Vagina (tissue), 2 donors: ENCODE measurements at regions not wholly inside any gene's neighbourhood (a gene's known extent, or its start where the extent isn't known, plus 50 kb on each side); places are given as distances from the start of the nearest gene placed in this dataset.

ENCODE experiments used
- DNase-seq, 2 donors: peaks; one replicate each; pipeline ENCODE4 v3.0.0-alpha.2; 2017; ENCODE audit errors: extremely low spot score in 2 of 2
- H3K27ac ChIP-seq: fragments of 200-600 bp; sonication (generic); one replicate; pipeline ENCODE4 v1.5.1; 2019
- H3K27me3 ChIP-seq: fragments of 200-600 bp; sonication (generic); one replicate; pipeline ENCODE4 v1.5.1; 2019
- H3K36me3 ChIP-seq, 2 donors: fragments of 200-600 bp; sonication (generic); one replicate each; pipeline ENCODE4 v1.5.1; 2017 to 2019
- H3K4me1 ChIP-seq: fragments of 200-600 bp; sonication (generic); one replicate; pipeline ENCODE4 v1.5.1; 2019
- H3K4me3 ChIP-seq, 2 donors: fragments of 200-600 bp; sonication (generic); 1 replicate in 1 of 2; 2 replicates in 1 of 2; pipeline ENCODE4 v1.5.1; 2016 to 2019
- H3K9me3 ChIP-seq: fragments of 200-600 bp; sonication (generic); one replicate; pipeline ENCODE4 v1.5.1; 2019
- CTCF ChIP-seq, 3 experiments: fragments of 450-650 bp in 2 of 3; fragments of 200-600 bp in 1 of 3; sonication (generic) in 1 of 3; IDR thresholded peaks; one replicate each; pipeline ENCODE4 v1.5.1; 2017 to 2019; ENCODE audit warnings: antibody characterized with exemption in 3 of 3, mild to moderate bottlenecking in 2 of 3, moderate library complexity in 2 of 3
- POLR2A ChIP-seq, 2 donors: fragments of 450-650 bp; IDR thresholded peaks; one replicate each; pipeline ENCODE4 v1.6.1; 2017; ENCODE audit warnings: antibody characterized with exemption in 2 of 2, mild to moderate bottlenecking in 2 of 2, moderate library complexity in 2 of 2
- POLR2AphosphoS5 ChIP-seq, 2 donors: sonication (generic); formaldehyde crosslinking; IDR thresholded peaks; one replicate each; pipeline ENCODE4 v1.9.0; 2017; ENCODE audit warnings: antibody characterized with exemption in 2 of 2, mild to moderate bottlenecking in 2 of 2, low read depth in 1 of 2; ENCODE audit not compliant: insufficient read depth in 1 of 2
- intact Hi-C: fragments of 100-400 bp; cut with DNase I; formaldehyde crosslinking; loops from one replicate; pipeline ENCODE4 v1.15.1; 2023

GRCh38 chr3:53957831-53958230, 66.2 kb upstream of the SELENOK start:
- TF ChIP-seq POLR2AphosphoS5 (IDR thresholded peaks at IDR 0.05; ENCODE audit: insufficient read depth in 1 of 2, low read depth in 1 of 2): no peak
- TF ChIP-seq CTCF (IDR thresholded peaks at IDR 0.05): no peak
- no peak for TF ChIP-seq POLR2A (IDR thresholded peaks at IDR 0.05)
- Histone ChIP-seq H3K4me3 (no peak overlapping the region), H3K27ac (no peak overlapping the region), H3K36me3 (no peaks in the 10 kb centered on the region), H3K4me1 (no peaks in the 10 kb centered on the region), H3K9me3 (no peaks in the 10 kb centered on the region), H3K27me3 (no peaks in the 10 kb centered on the region)
- no peak for DNase-seq
- intact Hi-C loops: no loop called here

- Histone ChIP-seq H3K27me3 (no peaks in the 10 kb centered on the region), H3K36me3 (no peaks in the 10 kb centered on the region), H3K4me3 (no peak overlapping the region), H3K4me1 (no peaks in the 10 kb centered on the region), H3K9me3 (no peaks in the 10 kb centered on the region), H3K27ac (no peak overlapping the region)
- TF ChIP-seq CTCF (IDR thresholded peaks at IDR 0.05): no peak
- TF ChIP-seq POLR2A (IDR thresholded peaks at IDR 0.05): no peak
- no peak for TF ChIP-seq POLR2AphosphoS5 (IDR thresholded peaks at IDR 0.05; ENCODE audit: insufficient read depth in 1 of 2, low read depth in 1 of 2)
- intact Hi-C loops: no loop called here
- no peak for DNase-seq
Observed at GRCh38 chr3:53956586-53956985, 64.9 kb upstream of the SELENOK start.

GRCh38 chr3:53949541-53949940, 57.9 kb upstream of the SELENOK start:
- intact Hi-C loops: no loop called here
- Histone ChIP-seq H3K4me3 (no peak overlapping the region), H3K27me3 (no peaks in the 10 kb centered on the region), H3K9me3 (no peaks in the 10 kb centered on the region), H3K27ac (no peak overlapping the region), H3K4me1 (no peaks in the 10 kb centered on the region), H3K36me3 (no peaks in the 10 kb centered on the region)
- DNase-seq: no peak
- TF ChIP-seq POLR2AphosphoS5 (IDR thresholded peaks at IDR 0.05; ENCODE audit: insufficient read depth in 1 of 2, low read depth in 1 of 2) (no peak), POLR2A (IDR thresholded peaks at IDR 0.05) (no peak), CTCF (IDR thresholded peaks at IDR 0.05) (no peak)

- Histone ChIP-seq H3K9me3 (no peaks in the 10 kb centered on the region), H3K27ac (no peak overlapping the region), H3K4me1 (no peaks in the 10 kb centered on the region), H3K36me3 (no peaks in the 10 kb centered on the region), H3K4me3 (no peak overlapping the region), H3K27me3 (no peaks in the 10 kb centered on the region)
- intact Hi-C loops: no loop called here
- no peak for TF ChIP-seq CTCF (IDR thresholded peaks at IDR 0.05)
- no peak for TF ChIP-seq POLR2AphosphoS5 (IDR thresholded peaks at IDR 0.05; ENCODE audit: insufficient read depth in 1 of 2, low read depth in 1 of 2)
- no peak for TF ChIP-seq POLR2A (IDR thresholded peaks at IDR 0.05)
- no peak for DNase-seq
Observed at GRCh38 chr3:53948174-53948573, 56.5 kb upstream of the SELENOK start.

GRCh38 chr3:53944028-53944427, 52.4 kb upstream of the SELENOK start:
- H3K27ac ChIP-seq: no peak overlapping the region
- no peaks in the 10 kb centered on the region for H3K27me3 ChIP-seq
- DNase-seq: no peak
- TF ChIP-seq POLR2A (IDR thresholded peaks at IDR 0.05) (no peak), CTCF (IDR thresholded peaks at IDR 0.05) (no peak), POLR2AphosphoS5 (IDR thresholded peaks at IDR 0.05; ENCODE audit: insufficient read depth in 1 of 2, low read depth in 1 of 2) (no peak)
- no peaks in the 10 kb centered on the region for H3K36me3 ChIP-seq
- H3K4me1 ChIP-seq: no peaks in the 10 kb centered on the region
- intact Hi-C loops: no loop called here
- H3K9me3 ChIP-seq: no peaks in the 10 kb centered on the region
- no peak overlapping the region for H3K4me3 ChIP-seq
